ENCODE measurements at regions not wholly inside any gene's neighbourhood (a gene's known extent, or its start where the extent isn't known, plus 50 kb on each side); places are given as distances from the start of the nearest gene placed in this dataset.

DNA sequence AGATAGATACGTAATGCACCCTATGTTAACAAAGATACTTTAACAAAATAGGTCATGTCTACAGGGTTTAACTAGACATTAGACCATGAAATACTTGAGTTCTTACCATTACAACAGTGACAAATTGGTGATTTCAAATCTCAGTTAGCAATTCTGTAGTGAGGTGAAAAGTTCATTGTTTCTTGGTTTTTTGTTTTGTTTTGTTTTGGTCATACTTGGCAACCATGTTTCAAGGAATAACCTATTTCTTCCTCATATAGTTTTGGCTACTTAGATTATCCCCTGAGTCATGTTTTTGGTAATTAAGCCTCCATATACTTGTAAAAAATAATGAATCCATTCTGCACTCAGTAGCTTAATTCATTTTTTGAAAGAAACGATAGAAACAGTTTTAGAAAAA is 1200.4 kb downstream of the DIAPH3 start:
- CTCF ChIA-PET = no interaction called here
- TF ChIP-seq, protein P1, sequence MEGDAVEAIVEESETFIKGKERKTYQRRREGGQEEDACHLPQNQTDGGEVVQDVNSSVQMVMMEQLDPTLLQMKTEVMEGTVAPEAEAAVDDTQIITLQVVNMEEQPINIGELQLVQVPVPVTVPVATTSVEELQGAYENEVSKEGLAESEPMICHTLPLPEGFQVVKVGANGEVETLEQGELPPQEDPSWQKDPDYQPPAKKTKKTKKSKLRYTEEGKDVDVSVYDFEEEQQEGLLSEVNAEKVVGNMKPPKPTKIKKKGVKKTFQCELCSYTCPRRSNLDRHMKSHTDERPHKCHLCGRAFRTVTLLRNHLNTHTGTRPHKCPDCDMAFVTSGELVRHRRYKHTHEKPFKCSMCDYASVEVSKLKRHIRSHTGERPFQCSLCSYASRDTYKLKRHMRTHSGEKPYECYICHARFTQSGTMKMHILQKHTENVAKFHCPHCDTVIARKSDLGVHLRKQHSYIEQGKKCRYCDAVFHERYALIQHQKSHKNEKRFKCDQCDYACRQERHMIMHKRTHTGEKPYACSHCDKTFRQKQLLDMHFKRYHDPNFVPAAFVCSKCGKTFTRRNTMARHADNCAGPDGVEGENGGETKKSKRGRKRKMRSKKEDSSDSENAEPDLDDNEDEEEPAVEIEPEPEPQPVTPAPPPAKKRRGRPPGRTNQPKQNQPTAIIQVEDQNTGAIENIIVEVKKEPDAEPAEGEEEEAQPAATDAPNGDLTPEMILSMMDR (conservative IDR thresholded peaks at IDR 0.05) = no peak
- no peak for TF ChIP-seq EZH2 (IDR thresholded peaks at IDR 0.05; ENCODE audit: low read depth)
- H3K79me2 ChIP-seq (ENCODE audit: low read depth) = no peaks in the 10 kb centered on the region
- no peaks in the 10 kb centered on the region for H3K9me2 ChIP-seq (ENCODE audit: insufficient read depth)
- H2AFZ ChIP-seq = no peak overlapping the region
- H3K27me3 ChIP-seq (ENCODE audit: insufficient read depth, low read depth) = no peaks in the 10 kb centered on the region
- intact Hi-C loops (cut with micrococcal nuclease; ENCODE audit: unreplicated experiment) = no loop called here
- no peaks in the 10 kb centered on the region for H3K9me3 ChIP-seq (ENCODE audit: insufficient read depth, low read depth)
- DNase-seq = no peak
- POLR2A ChIA-PET (ENCODE audit: unreplicated experiment) = no interaction called here
- no peak overlapping the region for H3K4me2 ChIP-seq
- H3K4me3 ChIP-seq = no peak overlapping the region
- no peaks in the 10 kb centered on the region for H3F3A ChIP-seq (ENCODE audit: insufficient read depth, low read depth)
- H3K4me1 ChIP-seq (replicated peaks; ENCODE audit: insufficient read depth) = no peaks in the 10 kb centered on the region
- no peaks in the 10 kb centered on the region for H4K20me1 ChIP-seq (ENCODE audit: insufficient read depth)
- BruUV-seq (replicated peaks) = no TSS peak
- H3K27ac ChIP-seq = no peak overlapping the region
- H3K36me3 ChIP-seq (ENCODE audit: low read depth) = no peaks in the 10 kb centered on the region

DNA sequence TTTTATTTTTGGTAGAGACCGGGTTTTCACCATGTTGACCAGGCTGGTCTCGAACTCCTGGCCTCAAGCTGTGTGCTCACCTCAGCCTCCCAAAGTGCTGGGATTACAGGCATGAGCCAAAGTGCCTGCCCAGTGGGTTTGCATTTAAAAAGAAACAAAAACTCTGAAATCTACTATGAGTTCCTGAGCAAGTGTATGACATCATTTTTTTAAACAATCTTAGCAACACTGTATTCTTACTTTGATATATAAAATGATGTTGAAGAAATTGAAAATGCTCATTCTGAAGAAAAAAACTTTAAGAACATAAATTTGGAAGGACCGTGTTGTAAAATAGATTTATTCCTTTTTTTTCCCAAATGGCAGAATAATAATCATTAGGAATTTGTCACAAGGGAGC is 1199.7 kb downstream of the DIAPH3 start:
- ChIA-PET POLR2A (ENCODE audit: unreplicated experiment) (no interaction called here), CTCF (no interaction called here)
- H3K4me3 ChIP-seq = no peak overlapping the region
- BruUV-seq (replicated peaks) = no TSS peak
- H3K27ac ChIP-seq = no peak overlapping the region
- H3K4me1 ChIP-seq (replicated peaks; ENCODE audit: insufficient read depth) = no peaks in the 10 kb centered on the region
- H3K4me2 ChIP-seq = no peak overlapping the region
- H3K36me3 ChIP-seq (ENCODE audit: low read depth) = no peaks in the 10 kb centered on the region
- H3K9me3 ChIP-seq (ENCODE audit: insufficient read depth, low read depth) = no peaks in the 10 kb centered on the region
- intact Hi-C loops (cut with micrococcal nuclease; ENCODE audit: unreplicated experiment) = no loop called here
- no peaks in the 10 kb centered on the region for H3F3A ChIP-seq (ENCODE audit: insufficient read depth, low read depth)
- H2AFZ ChIP-seq = no peak overlapping the region
- H3K79me2 ChIP-seq (ENCODE audit: low read depth) = no peaks in the 10 kb centered on the region
- H4K20me1 ChIP-seq (ENCODE audit: insufficient read depth) = no peaks in the 10 kb centered on the region
- no peak for DNase-seq
- TF ChIP-seq, protein P1 (conservative IDR thresholded peaks at IDR 0.05) = no peak
- TF ChIP-seq EZH2 (IDR thresholded peaks at IDR 0.05; ENCODE audit: low read depth) = no peak
- no peaks in the 10 kb centered on the region for H3K9me2 ChIP-seq (ENCODE audit: insufficient read depth)
- no peaks in the 10 kb centered on the region for H3K27me3 ChIP-seq (ENCODE audit: insufficient read depth, low read depth)

DNA sequence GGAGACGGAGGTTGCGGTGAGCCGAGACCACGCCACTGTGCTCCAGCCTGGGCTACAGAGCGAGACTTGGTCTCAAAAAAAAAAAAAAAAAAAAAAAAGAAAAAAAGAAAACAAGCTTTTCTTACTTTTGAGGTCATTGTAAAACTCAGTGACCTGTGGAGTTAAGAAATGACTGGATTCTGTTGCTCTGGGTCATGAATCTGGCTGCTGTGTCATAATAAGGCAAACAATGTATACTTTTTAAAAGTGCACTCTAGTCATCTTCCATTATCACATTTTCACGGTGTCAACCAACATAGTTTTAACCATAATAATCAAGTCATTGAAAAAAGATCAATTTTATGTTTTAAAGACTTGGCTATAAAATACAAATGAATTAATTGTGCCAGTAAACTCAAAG is 1186.6 kb downstream of the DIAPH3 start:
- CTCF ChIA-PET = no interaction called here
- Histone ChIP-seq H2AFZ (no peak overlapping the region), H3K9me2 (ENCODE audit: insufficient read depth) (no peaks in the 10 kb centered on the region), H3K79me2 (ENCODE audit: low read depth) (no peaks in the 10 kb centered on the region), H3K9me3 (ENCODE audit: insufficient read depth, low read depth) (no peaks in the 10 kb centered on the region), H3K4me3 (no peak overlapping the region), H3K4me1 (replicated peaks; ENCODE audit: insufficient read depth) (no peaks in the 10 kb centered on the region), H3K27ac (no peak overlapping the region), H3K4me2 (no peak overlapping the region), H3K27me3 (ENCODE audit: insufficient read depth, low read depth) (no peaks in the 10 kb centered on the region), H3K36me3 (ENCODE audit: low read depth) (no peaks in the 10 kb centered on the region), H3F3A (ENCODE audit: insufficient read depth, low read depth) (no peaks in the 10 kb centered on the region), H4K20me1 (ENCODE audit: insufficient read depth) (no peaks in the 10 kb centered on the region)
- POLR2A ChIA-PET (ENCODE audit: unreplicated experiment) = no interaction called here
- intact Hi-C loops (cut with micrococcal nuclease; ENCODE audit: unreplicated experiment) = no loop called here
- no TSS peak for BruUV-seq (replicated peaks)
- TF ChIP-seq, protein P1 (conservative IDR thresholded peaks at IDR 0.05) = no peak
- no peak for TF ChIP-seq EZH2 (IDR thresholded peaks at IDR 0.05; ENCODE audit: low read depth)
- DNase-seq = no peak
